WERI-Rb-1 (cell line): ENCODE measurements at regions not wholly inside any gene's neighbourhood (a gene's known extent, or its start where the extent isn't known, plus 50 kb on each side); places are given as distances from the start of the nearest gene placed in this dataset.

Experiments used
- DNase-seq: peaks from one replicate; pipeline ENCODE4 v3.0.0-alpha.2; 2020
- H3K27ac ChIP-seq: fragments of 250-450 bp; sonication (Bioruptor Pico); 2 replicates; pipeline ENCODE4 v1.5.1; 2020; ENCODE audit warnings: mild to moderate bottlenecking, moderate library complexity
- H3K27me3 ChIP-seq: fragments of 250-450 bp; sonication (Bioruptor Pico); 2 replicates; pipeline ENCODE4 v1.5.1; 2021; ENCODE audit warnings: mild to moderate bottlenecking, low read depth, moderate library complexity; ENCODE audit not compliant: insufficient read depth, severe bottlenecking
- H3K36me3 ChIP-seq: fragments of 250-450 bp; sonication (Bioruptor Pico); 2 replicates; pipeline ENCODE4 v1.5.1; 2020; ENCODE audit warnings: mild to moderate bottlenecking, moderate library complexity
- H3K4me3 ChIP-seq: 2 replicates; pipeline ENCODE4 v1.5.1; 2011; ENCODE audit warnings: low read depth, mild to moderate bottlenecking, control low read depth, low read length
- H3K9me3 ChIP-seq: fragments of 250-450 bp; sonication (Bioruptor Pico); 2 replicates; pipeline ENCODE4 v1.5.1; 2021; ENCODE audit warnings: mild to moderate bottlenecking, moderate library complexity; ENCODE audit not compliant: severe bottlenecking
- CTCF ChIP-seq: IDR thresholded peaks from 2 replicates; pipeline ENCODE4 v1.5.1; 2011; ENCODE audit warnings: low read depth, mild to moderate bottlenecking, control low read depth, inconsistent platforms, low read length

DNA sequence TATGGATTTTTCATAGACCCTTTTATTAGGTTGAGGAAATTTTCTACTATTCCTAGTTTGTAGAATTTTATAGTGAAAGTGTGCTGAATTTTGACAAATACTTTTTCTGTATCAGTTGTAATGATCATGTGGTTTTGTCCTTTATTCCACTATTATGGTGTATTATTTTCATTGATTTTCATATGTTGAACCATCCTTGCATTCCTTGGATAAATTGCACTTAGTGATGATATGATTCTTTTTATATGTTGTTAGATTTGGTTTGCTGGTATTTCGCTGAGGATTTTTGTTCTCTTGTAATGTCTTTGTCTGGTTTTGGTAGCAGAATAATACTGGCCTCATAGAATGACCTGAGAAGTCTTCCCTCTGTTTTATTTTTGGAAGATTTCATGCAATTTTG, 140.6 kb upstream of the CDK6 start:
- DNase-seq = no peak
- no peak for TF ChIP-seq CTCF

GRCh38 chr7:92973974-92974373, 137.6 kb upstream of the CDK6 start:
- H3K27ac ChIP-seq = no peak overlapping the region
- no peak for TF ChIP-seq CTCF
- DNase-seq = no peak
- peaks cover 3% of the 10 kb centered on the region for H3K9me3 ChIP-seq
- no peak overlapping the region for H3K4me3 ChIP-seq
- H3K36me3 ChIP-seq = no peaks in the 10 kb centered on the region
- no peaks in the 10 kb centered on the region for H3K27me3 ChIP-seq

More for the DNA sequence above, 140.6 kb upstream of the CDK6 start:
- H3K27me3 ChIP-seq = no peaks in the 10 kb centered on the region
- peaks cover 3% of the 10 kb centered on the region for H3K9me3 ChIP-seq
- no peak overlapping the region for H3K27ac ChIP-seq
- H3K36me3 ChIP-seq = no peaks in the 10 kb centered on the region
- no peak overlapping the region for H3K4me3 ChIP-seq

- H3K36me3 ChIP-seq = no peaks in the 10 kb centered on the region
- TF ChIP-seq CTCF = no peak
- no peak overlapping the region for H3K4me3 ChIP-seq
- no peaks in the 10 kb centered on the region for H3K27me3 ChIP-seq
- no peak for DNase-seq
- peaks cover 3% of the 10 kb centered on the region for H3K9me3 ChIP-seq
- H3K27ac ChIP-seq = no peak overlapping the region
Measured at GRCh38 chr7:92973293-92973731, 136.9 kb upstream of the CDK6 start.

- Histone ChIP-seq H3K9me3 (peaks cover 3% of the 10 kb centered on the region), H3K27ac (no peak overlapping the region), H3K27me3 (no peaks in the 10 kb centered on the region), H3K4me3 (no peak overlapping the region), H3K36me3 (no peaks in the 10 kb centered on the region)
- DNase-seq = no peak
- no peak for TF ChIP-seq CTCF
Measured at GRCh38 chr7:92972441-92972840, 136.1 kb upstream of the CDK6 start.

- Histone ChIP-seq H3K27ac (no peak overlapping the region), H3K9me3 (no peaks in the 10 kb centered on the region), H3K36me3 (no peaks in the 10 kb centered on the region), H3K4me3 (no peak overlapping the region), H3K27me3 (no peaks in the 10 kb centered on the region)
- no peak for DNase-seq
- TF ChIP-seq CTCF = no peak
Measured at GRCh38 chr7:92969061-92969460, 132.7 kb upstream of the CDK6 start.

- H3K4me3 ChIP-seq = no peak overlapping the region
- H3K27me3 ChIP-seq = no peaks in the 10 kb centered on the region
- no peaks in the 10 kb centered on the region for H3K9me3 ChIP-seq
- H3K27ac ChIP-seq = no peak overlapping the region
- H3K36me3 ChIP-seq = no peaks in the 10 kb centered on the region
- no peak for DNase-seq
- no peak for TF ChIP-seq CTCF
Measured at GRCh38 chr7:92968502-92968901, 132.1 kb upstream of the CDK6 start.
